AG10803 (cell line): ENCODE measurements at regions not wholly inside any gene's neighbourhood (a gene's known extent, or its start where the extent isn't known, plus 50 kb on each side); places are given as distances from the start of the nearest gene placed in this dataset.

Source experiments
- DNase-seq: peaks from one replicate; pipeline ENCODE4 v3.0.0; 2010; ENCODE audit warnings: low read depth
- H3K4me3 ChIP-seq: 2 replicates; pipeline ENCODE4 v1.5.1; 2011; ENCODE audit warnings: mild to moderate bottlenecking, low read length, control low read depth
- TF ChIP-seq, protein P1 (sequence below): conservative IDR thresholded peaks from 2 replicates; pipeline ENCODE4 v1.5.1; 2011; ENCODE audit warnings: mild to moderate bottlenecking, low read length, control low read depth, inconsistent platforms

- TF ChIP-seq, protein P1, sequence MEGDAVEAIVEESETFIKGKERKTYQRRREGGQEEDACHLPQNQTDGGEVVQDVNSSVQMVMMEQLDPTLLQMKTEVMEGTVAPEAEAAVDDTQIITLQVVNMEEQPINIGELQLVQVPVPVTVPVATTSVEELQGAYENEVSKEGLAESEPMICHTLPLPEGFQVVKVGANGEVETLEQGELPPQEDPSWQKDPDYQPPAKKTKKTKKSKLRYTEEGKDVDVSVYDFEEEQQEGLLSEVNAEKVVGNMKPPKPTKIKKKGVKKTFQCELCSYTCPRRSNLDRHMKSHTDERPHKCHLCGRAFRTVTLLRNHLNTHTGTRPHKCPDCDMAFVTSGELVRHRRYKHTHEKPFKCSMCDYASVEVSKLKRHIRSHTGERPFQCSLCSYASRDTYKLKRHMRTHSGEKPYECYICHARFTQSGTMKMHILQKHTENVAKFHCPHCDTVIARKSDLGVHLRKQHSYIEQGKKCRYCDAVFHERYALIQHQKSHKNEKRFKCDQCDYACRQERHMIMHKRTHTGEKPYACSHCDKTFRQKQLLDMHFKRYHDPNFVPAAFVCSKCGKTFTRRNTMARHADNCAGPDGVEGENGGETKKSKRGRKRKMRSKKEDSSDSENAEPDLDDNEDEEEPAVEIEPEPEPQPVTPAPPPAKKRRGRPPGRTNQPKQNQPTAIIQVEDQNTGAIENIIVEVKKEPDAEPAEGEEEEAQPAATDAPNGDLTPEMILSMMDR: no peak
- DNase-seq: no peak
- no peak overlapping the region for H3K4me3 ChIP-seq
Observed at GRCh38 chr18:10386956-10387355, 67.5 kb upstream of the APCDD1 start.

DNA sequence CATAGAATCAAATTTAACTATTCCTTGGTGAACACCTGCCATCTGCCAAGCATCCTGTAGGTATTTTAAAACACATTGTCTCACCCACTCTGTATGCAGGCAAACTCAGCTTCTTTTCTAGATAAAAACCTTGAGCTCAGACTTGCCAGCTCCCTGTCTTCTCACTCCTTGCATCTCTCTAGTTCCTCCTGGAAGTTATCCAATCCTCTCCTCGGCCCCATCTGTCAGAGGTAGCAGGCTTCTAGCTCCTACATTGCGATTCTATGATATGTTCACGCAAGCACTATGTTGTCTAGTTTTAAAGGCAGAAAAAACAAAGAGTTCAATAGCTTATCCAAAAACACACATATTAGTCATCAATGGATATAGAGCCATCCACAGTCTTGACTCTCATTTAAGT is 67.0 kb upstream of the APCDD1 start:
- H3K4me3 ChIP-seq: no peak overlapping the region
- no peak for DNase-seq
- TF ChIP-seq, protein P1: no peak

DNA sequence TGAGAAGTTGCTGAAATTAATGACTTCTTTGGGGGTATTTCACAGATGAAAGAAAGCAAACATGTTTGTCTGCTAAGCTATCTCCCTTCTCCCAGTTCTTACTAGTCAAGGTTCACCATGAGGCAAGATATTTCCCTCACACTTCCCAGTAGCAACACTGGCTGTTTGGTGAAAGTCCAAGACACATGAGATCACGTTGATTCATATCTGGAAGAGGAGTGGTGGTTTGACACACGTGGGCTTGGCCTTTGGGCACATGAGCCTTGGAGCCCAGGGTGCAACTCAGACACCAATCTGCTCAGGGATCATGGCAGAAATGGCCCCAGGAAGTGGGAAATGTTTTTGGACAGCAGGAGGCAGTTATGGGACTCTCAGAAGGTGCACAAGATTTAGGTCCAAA is 66.1 kb upstream of the APCDD1 start:
- TF ChIP-seq, protein P1: no peak
- no peak overlapping the region for H3K4me3 ChIP-seq
- no peak for DNase-seq

DNA sequence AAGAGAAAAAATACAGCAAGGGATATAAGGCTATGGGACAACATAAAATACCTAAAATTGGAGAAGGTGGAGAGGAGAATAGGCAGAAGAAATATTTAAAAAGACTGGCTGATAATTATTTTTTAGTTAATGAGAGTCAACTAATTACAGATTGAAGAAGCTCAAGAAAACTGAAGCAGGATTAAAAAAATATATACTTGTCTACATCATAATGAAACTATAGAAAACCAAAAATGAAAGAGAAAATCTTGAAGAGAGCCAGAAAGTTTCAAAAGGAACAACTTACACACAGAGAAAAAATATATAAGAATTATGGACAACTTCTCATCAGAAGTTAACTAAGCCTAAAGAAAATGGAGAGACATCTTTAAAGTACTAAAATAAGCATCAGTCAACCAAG is 62.9 kb upstream of the APCDD1 start:
- TF ChIP-seq, protein P1: no peak
- H3K4me3 ChIP-seq: no peak overlapping the region
- DNase-seq: no peak

DNA sequence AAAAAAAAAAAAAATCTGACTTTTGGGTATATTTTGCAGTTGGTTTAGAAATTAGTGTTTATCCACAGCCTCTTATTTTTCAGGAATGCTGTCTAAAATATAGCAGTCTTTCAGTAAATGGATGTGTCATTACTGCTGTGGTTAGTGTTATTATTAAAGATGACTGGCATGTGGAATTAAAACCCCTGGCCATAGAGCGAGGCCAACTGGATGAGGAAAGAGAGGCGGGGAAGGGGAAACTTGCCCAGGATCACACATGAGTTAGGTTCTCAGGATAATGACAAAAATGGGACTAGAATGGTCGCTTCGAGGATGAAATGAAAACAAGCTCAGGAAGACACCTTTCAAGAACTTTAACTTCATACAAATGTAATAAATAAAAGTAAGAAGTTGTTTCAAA is 57.4 kb upstream of the APCDD1 start:
- TF ChIP-seq, protein P1: no peak
- no peak for DNase-seq
- no peak overlapping the region for H3K4me3 ChIP-seq

GRCh38 chr18:10398571-10398970 is 55.9 kb upstream of the APCDD1 start:
- no peak overlapping the region for H3K4me3 ChIP-seq
- DNase-seq: no peak
- TF ChIP-seq, protein P1: no peak

- H3K4me3 ChIP-seq: no peak overlapping the region
- DNase-seq: no peak
- TF ChIP-seq, protein P1: no peak
Observed at GRCh38 chr18:10399465-10399864, 55.0 kb upstream of the APCDD1 start.
